ENCODE measurements at regions not wholly inside any gene's neighbourhood (a gene's known extent, or its start where the extent isn't known, plus 50 kb on each side); places are given as distances from the start of the nearest gene placed in this dataset.

GRCh38 chr12:54711669-54712068 is 63.5 kb upstream of the DCD start:
- DNase-seq (ENCODE audit: low spot score) = no peak

GRCh38 chr12:54708826-54709225 is 60.7 kb upstream of the DCD start:
- no peak for DNase-seq (ENCODE audit: low spot score)

DNA sequence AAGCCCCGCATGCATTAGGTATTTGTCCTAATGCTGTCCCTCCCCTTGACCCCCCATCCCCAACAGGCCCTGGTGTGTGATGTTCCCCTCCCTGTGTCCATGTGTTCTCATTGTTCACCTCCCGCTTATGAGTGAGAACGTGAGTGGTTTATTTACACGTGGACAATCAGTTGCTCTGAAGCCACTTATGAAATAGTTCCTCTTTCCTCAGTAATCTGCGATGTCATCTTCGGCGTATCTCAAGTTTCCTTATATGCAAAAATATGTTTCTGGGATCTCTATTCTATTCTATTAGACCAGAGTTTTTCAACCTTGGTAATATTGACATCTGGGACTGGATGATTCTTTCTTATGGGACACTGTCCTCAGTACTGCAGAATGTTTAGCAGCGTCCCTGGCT is 56.0 kb upstream of the DCD start:
- DNase-seq (ENCODE audit: low spot score) = no peak

DNA sequence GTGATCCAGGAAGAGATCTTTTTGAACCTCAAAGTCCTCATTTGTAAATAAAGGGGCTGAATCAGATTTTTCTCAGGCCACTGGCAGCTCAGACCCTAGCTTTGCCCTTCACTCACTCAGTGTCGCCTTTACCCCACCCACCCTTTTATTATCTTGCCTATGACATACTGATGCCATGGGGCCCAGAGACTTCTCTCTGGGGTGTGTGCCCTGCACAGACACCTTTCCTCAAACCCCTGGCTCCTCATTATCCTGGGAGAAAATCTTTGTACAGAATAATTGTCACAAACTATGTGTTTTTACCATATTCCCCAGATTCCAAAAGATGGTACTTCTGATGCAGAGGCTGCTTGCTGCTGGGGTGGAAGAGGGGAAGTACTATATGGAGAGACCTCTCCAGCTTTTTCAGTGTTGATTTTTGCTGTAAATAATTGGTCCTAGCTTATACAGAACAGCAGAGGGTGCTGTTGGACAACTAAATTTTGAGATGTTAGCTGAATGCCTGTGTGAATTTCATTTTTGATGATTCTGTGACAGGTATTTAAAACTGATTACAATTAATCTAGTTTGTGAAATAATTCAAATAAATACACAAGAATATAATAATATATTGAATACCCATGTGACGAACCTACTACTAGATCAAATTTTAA is 53.9 kb upstream of the DCD start:
- DNase-seq (ENCODE audit: low spot score) = no peak

DNA sequence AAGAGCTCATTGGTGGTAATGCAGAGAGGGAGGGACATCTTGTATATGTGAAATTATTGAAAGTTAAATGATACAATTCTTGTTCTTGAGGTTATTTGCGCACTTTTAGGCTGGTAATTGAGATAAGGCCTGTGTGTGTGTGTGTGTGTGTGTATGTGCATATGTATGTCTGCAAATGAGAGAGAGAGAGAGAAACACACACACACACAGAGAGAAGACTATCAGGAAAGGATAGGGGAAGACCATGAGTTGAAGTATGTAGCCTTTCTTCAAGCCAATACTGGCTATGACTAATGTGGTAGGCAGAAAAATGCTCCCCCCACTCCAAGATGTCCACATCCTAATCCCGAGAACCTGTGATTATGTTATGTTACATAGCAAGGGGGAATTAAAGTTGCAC is 52.7 kb upstream of the DCD start:
- no peak for DNase-seq (ENCODE audit: low spot score)

- DNase-seq (ENCODE audit: low spot score) = no peak
These were observed 52.1 kb upstream of the DCD start for GRCh38 chr12:54700301-54700700.
